ENCODE measurements at regions not wholly inside any gene's neighbourhood (a gene's known extent, or its start where the extent isn't known, plus 50 kb on each side); places are given as distances from the start of the nearest gene placed in this dataset.

- Histone ChIP-seq H3K4me1 (ENCODE audit: control insufficient read depth in 3 of 3, insufficient read depth in 3 of 3, low read length in 3 of 3) (peaks cover 7 to 10% (median 10%) of the 10 kb centered on the region in 3 donors), H3K27ac (ENCODE audit: low read depth, low read length) (no peak overlapping the region), H3K36me3 (ENCODE audit: control insufficient read depth in 3 of 3, insufficient read depth in 3 of 3, low read length in 3 of 3) (no peaks in the 10 kb centered on the region)
These were observed 381.4 kb downstream of the GADD45G start for GRCh38 chr9:89986190-89986589.

GRCh38 chr9:89988458-89988857 is 383.6 kb downstream of the GADD45G start:
- no peak overlapping the region for H3K4me3 ChIP-seq (ENCODE audit: low read length in 3 of 3)
- no peaks in the 10 kb centered on the region for H3K27me3 ChIP-seq (ENCODE audit: control insufficient read depth in 3 of 3, insufficient read depth in 3 of 3, low read length in 3 of 3)
- no peak overlapping the region for H3K9ac ChIP-seq (ENCODE audit: low read depth in 1 of 3, low read length in 3 of 3)
- peaks cover 13 to 18% (median 14%) of the 10 kb centered on the region in 3 donors for H3K4me1 ChIP-seq (ENCODE audit: control insufficient read depth in 3 of 3, insufficient read depth in 3 of 3, low read length in 3 of 3)
- H3K27ac ChIP-seq (ENCODE audit: low read depth, low read length) = no peak overlapping the region
- H3K36me3 ChIP-seq (ENCODE audit: control insufficient read depth in 3 of 3, insufficient read depth in 3 of 3, low read length in 3 of 3) = no peaks in the 10 kb centered on the region
- H3K9me3 ChIP-seq (ENCODE audit: control insufficient read depth in 3 of 3, low read length in 3 of 3) = no peaks in the 10 kb centered on the region

More at GRCh38 chr9:89986190-89986589, 381.4 kb downstream of the GADD45G start:
- H3K27me3 ChIP-seq (ENCODE audit: control insufficient read depth in 3 of 3, insufficient read depth in 3 of 3, low read length in 3 of 3) = peaks cover 0 to 2% (median 0%) of the 10 kb centered on the region in 3 donors
- no peaks in the 10 kb centered on the region for H3K9me3 ChIP-seq (ENCODE audit: control insufficient read depth in 3 of 3, low read length in 3 of 3)
- no peak overlapping the region for H3K4me3 ChIP-seq (ENCODE audit: low read length in 3 of 3)
- H3K9ac ChIP-seq (ENCODE audit: low read depth in 1 of 3, low read length in 3 of 3) = no peak overlapping the region

GRCh38 chr9:89991204-89991790 is 386.5 kb downstream of the GADD45G start:
- H3K36me3 ChIP-seq (ENCODE audit: control insufficient read depth in 3 of 3, insufficient read depth in 3 of 3, low read length in 3 of 3) = no peaks in the 10 kb centered on the region

GRCh38 chr9:89992326-89993198 is 387.8 kb downstream of the GADD45G start:
- no peak overlapping the region for H3K9ac ChIP-seq (ENCODE audit: low read depth in 1 of 3, low read length in 3 of 3)
- H3K9me3 ChIP-seq (ENCODE audit: control insufficient read depth in 3 of 3, low read length in 3 of 3) = no peaks in the 10 kb centered on the region
- no peak overlapping the region for H3K4me3 ChIP-seq (ENCODE audit: low read length in 3 of 3)
- H3K27me3 ChIP-seq (ENCODE audit: control insufficient read depth in 3 of 3, insufficient read depth in 3 of 3, low read length in 3 of 3) = no peaks in the 10 kb centered on the region
- no peak overlapping the region for H3K27ac ChIP-seq (ENCODE audit: low read depth, low read length)
- peaks cover 24 to 43% (median 31%) of the 10 kb centered on the region in 3 donors for H3K4me1 ChIP-seq (ENCODE audit: control insufficient read depth in 3 of 3, insufficient read depth in 3 of 3, low read length in 3 of 3)
- H3K36me3 ChIP-seq (ENCODE audit: control insufficient read depth in 3 of 3, insufficient read depth in 3 of 3, low read length in 3 of 3) = no peaks in the 10 kb centered on the region

More at GRCh38 chr9:89991204-89991790, 386.5 kb downstream of the GADD45G start:
- Histone ChIP-seq H3K9me3 (ENCODE audit: control insufficient read depth in 3 of 3, low read length in 3 of 3) (no peaks in the 10 kb centered on the region), H3K9ac (ENCODE audit: low read depth in 1 of 3, low read length in 3 of 3) (no peak overlapping the region), H3K4me3 (ENCODE audit: low read length in 3 of 3) (no peak overlapping the region), H3K4me1 (ENCODE audit: control insufficient read depth in 3 of 3, insufficient read depth in 3 of 3, low read length in 3 of 3) (peaks cover 24 to 43% (median 31%) of the 10 kb centered on the region in 3 donors), H3K27me3 (ENCODE audit: control insufficient read depth in 3 of 3, insufficient read depth in 3 of 3, low read length in 3 of 3) (no peaks in the 10 kb centered on the region), H3K27ac (ENCODE audit: low read depth, low read length) (no peak overlapping the region)

- H3K36me3 ChIP-seq (ENCODE audit: control insufficient read depth in 3 of 3, insufficient read depth in 3 of 3, low read length in 3 of 3) = no peaks in the 10 kb centered on the region
- H3K4me3 ChIP-seq (ENCODE audit: low read length in 3 of 3) = peak overlapping the region in 1 of 3 donors; percentile 8
- H3K9me3 ChIP-seq (ENCODE audit: control insufficient read depth in 3 of 3, low read length in 3 of 3) = no peaks in the 10 kb centered on the region
- H3K27me3 ChIP-seq (ENCODE audit: control insufficient read depth in 3 of 3, insufficient read depth in 3 of 3, low read length in 3 of 3) = no peaks in the 10 kb centered on the region
- peak overlapping the region; percentile 22 for H3K27ac ChIP-seq (ENCODE audit: low read depth, low read length)
- H3K4me1 ChIP-seq (ENCODE audit: control insufficient read depth in 3 of 3, insufficient read depth in 3 of 3, low read length in 3 of 3) = peaks cover 17 to 37% (median 24%) of the 10 kb centered on the region in 3 donors
- H3K9ac ChIP-seq (ENCODE audit: low read depth in 1 of 3, low read length in 3 of 3) = peak overlapping the region in 1 of 3 donors; percentile 46
These were observed 389.1 kb downstream of the GADD45G start for GRCh38 chr9:89993678-89994630.

- peaks cover 27 to 47% (median 35%) of the 10 kb centered on the region in 3 donors for H3K4me1 ChIP-seq (ENCODE audit: control insufficient read depth in 3 of 3, insufficient read depth in 3 of 3, low read length in 3 of 3)
- H3K36me3 ChIP-seq (ENCODE audit: control insufficient read depth in 3 of 3, insufficient read depth in 3 of 3, low read length in 3 of 3) = no peaks in the 10 kb centered on the region
- no peak overlapping the region for H3K9ac ChIP-seq (ENCODE audit: low read depth in 1 of 3, low read length in 3 of 3)
- no peaks in the 10 kb centered on the region for H3K9me3 ChIP-seq (ENCODE audit: control insufficient read depth in 3 of 3, low read length in 3 of 3)
- no peak overlapping the region for H3K27ac ChIP-seq (ENCODE audit: low read depth, low read length)
- no peak overlapping the region for H3K4me3 ChIP-seq (ENCODE audit: low read length in 3 of 3)
- no peaks in the 10 kb centered on the region for H3K27me3 ChIP-seq (ENCODE audit: control insufficient read depth in 3 of 3, insufficient read depth in 3 of 3, low read length in 3 of 3)
These were observed 390.3 kb downstream of the GADD45G start for GRCh38 chr9:89994988-89995613.

- Histone ChIP-seq H3K27ac (ENCODE audit: low read depth, low read length) (no peak overlapping the region), H3K36me3 (ENCODE audit: control insufficient read depth in 3 of 3, insufficient read depth in 3 of 3, low read length in 3 of 3) (no peaks in the 10 kb centered on the region), H3K9me3 (ENCODE audit: control insufficient read depth in 3 of 3, low read length in 3 of 3) (no peaks in the 10 kb centered on the region), H3K4me3 (ENCODE audit: low read length in 3 of 3) (no peak overlapping the region), H3K27me3 (ENCODE audit: control insufficient read depth in 3 of 3, insufficient read depth in 3 of 3, low read length in 3 of 3) (no peaks in the 10 kb centered on the region), H3K9ac (ENCODE audit: low read depth in 1 of 3, low read length in 3 of 3) (no peak overlapping the region), H3K4me1 (ENCODE audit: control insufficient read depth in 3 of 3, insufficient read depth in 3 of 3, low read length in 3 of 3) (peaks cover 36 to 54% (median 45%) of the 10 kb centered on the region in 3 donors)
These were observed 391.3 kb downstream of the GADD45G start for GRCh38 chr9:89996116-89996515.

- no peak overlapping the region for H3K27ac ChIP-seq (ENCODE audit: low read depth, low read length)
- H3K36me3 ChIP-seq (ENCODE audit: control insufficient read depth in 3 of 3, insufficient read depth in 3 of 3, low read length in 3 of 3) = no peaks in the 10 kb centered on the region
- peaks cover 40 to 58% (median 48%) of the 10 kb centered on the region in 3 donors for H3K4me1 ChIP-seq (ENCODE audit: control insufficient read depth in 3 of 3, insufficient read depth in 3 of 3, low read length in 3 of 3)
- no peaks in the 10 kb centered on the region for H3K27me3 ChIP-seq (ENCODE audit: control insufficient read depth in 3 of 3, insufficient read depth in 3 of 3, low read length in 3 of 3)
- no peak overlapping the region for H3K9ac ChIP-seq (ENCODE audit: low read depth in 1 of 3, low read length in 3 of 3)
- no peaks in the 10 kb centered on the region for H3K9me3 ChIP-seq (ENCODE audit: control insufficient read depth in 3 of 3, low read length in 3 of 3)
- H3K4me3 ChIP-seq (ENCODE audit: low read length in 3 of 3) = no peak overlapping the region
These were observed 392.0 kb downstream of the GADD45G start for GRCh38 chr9:89996773-89997172.

GRCh38 chr9:89998633-89999032 is 393.8 kb downstream of the GADD45G start:
- no peaks in the 10 kb centered on the region for H3K9me3 ChIP-seq (ENCODE audit: control insufficient read depth in 3 of 3, low read length in 3 of 3)
- no peaks in the 10 kb centered on the region for H3K36me3 ChIP-seq (ENCODE audit: control insufficient read depth in 3 of 3, insufficient read depth in 3 of 3, low read length in 3 of 3)
- H3K4me3 ChIP-seq (ENCODE audit: low read length in 3 of 3) = no peak overlapping the region
- H3K4me1 ChIP-seq (ENCODE audit: control insufficient read depth in 3 of 3, insufficient read depth in 3 of 3, low read length in 3 of 3) = peaks cover 54 to 65% (median 58%) of the 10 kb centered on the region in 3 donors
- H3K9ac ChIP-seq (ENCODE audit: low read depth in 1 of 3, low read length in 3 of 3) = peak overlapping the region in 1 of 3 donors; percentile 79
- H3K27ac ChIP-seq (ENCODE audit: low read depth, low read length) = no peak overlapping the region
- no peaks in the 10 kb centered on the region for H3K27me3 ChIP-seq (ENCODE audit: control insufficient read depth in 3 of 3, insufficient read depth in 3 of 3, low read length in 3 of 3)

Data from skeletal muscle tissue (tissue), 3 donors.